RWPE2 (cell line): ENCODE measurements at regions not wholly inside any gene's neighbourhood (a gene's known extent, or its start where the extent isn't known, plus 50 kb on each side); places are given as distances from the start of the nearest gene placed in this dataset.

ENCODE experiments used
- ATAC-seq: fragments of 200-7000 bp; cut with Tn5 transposase; 3 replicates; pipeline ENCODE4 v1.9.1; 2021; ENCODE audit warnings: low read depth
- DNase-seq: peaks from one replicate; pipeline ENCODE4 v3.0.0-alpha.2; 2020; ENCODE audit warnings: low spot score
- H3K27ac ChIP-seq: fragments of 450-650 bp; 2 replicates; pipeline ENCODE4 v1.5.1; 2017; ENCODE audit warnings: mild to moderate bottlenecking; ENCODE audit not compliant: poor library complexity, severe bottlenecking
- H3K27me3 ChIP-seq: fragments of 250-450 bp; sonication (Bioruptor Pico); 2 replicates; pipeline ENCODE4 v1.5.1; 2021; ENCODE audit warnings: mild to moderate bottlenecking, moderate library complexity; ENCODE audit not compliant: insufficient read depth, poor library complexity, severe bottlenecking
- H3K36me3 ChIP-seq: fragments of 250-450 bp; sonication (Bioruptor Pico); 2 replicates; pipeline ENCODE4 v1.5.1; 2020; ENCODE audit warnings: low read depth, mild to moderate bottlenecking, moderate library complexity
- H3K4me1 ChIP-seq: fragments of 250-450 bp; sonication (Bioruptor Pico); 2 replicates; pipeline ENCODE4 v1.5.1; 2021; ENCODE audit warnings: mild to moderate bottlenecking, moderate library complexity; ENCODE audit not compliant: insufficient read depth, poor library complexity, severe bottlenecking
- H3K4me3 ChIP-seq: fragments of 250-450 bp; sonication (Bioruptor Pico); 2 replicates; pipeline ENCODE4 v1.5.1; 2021; ENCODE audit warnings: mild to moderate bottlenecking, moderate library complexity; ENCODE audit not compliant: severe bottlenecking
- H3K9me3 ChIP-seq: fragments of 250-450 bp; sonication (Bioruptor Pico); 2 replicates; pipeline ENCODE4 v1.5.1; 2021; ENCODE audit warnings: mild to moderate bottlenecking, moderate library complexity; ENCODE audit not compliant: severe bottlenecking
- CTCF ChIP-seq: fragments of 450-650 bp; IDR thresholded peaks from one replicate; pipeline ENCODE4 v1.5.1; 2017; ENCODE audit warnings: mild to moderate bottlenecking, moderate library complexity; ENCODE audit not compliant: poor library complexity, severe bottlenecking

- H3K27me3 ChIP-seq = no peaks in the 10 kb centered on the region
- no peak for ATAC-seq
- TF ChIP-seq CTCF = no peak
- no peak for DNase-seq
- H3K4me1 ChIP-seq = no peaks in the 10 kb centered on the region
- no peak overlapping the region for H3K27ac ChIP-seq
- H3K36me3 ChIP-seq = no peaks in the 10 kb centered on the region
- no peak overlapping the region for H3K4me3 ChIP-seq
- no peaks in the 10 kb centered on the region for H3K9me3 ChIP-seq
Measured at GRCh38 chr4:62263454-62263853, 1063.3 kb downstream of the ADGRL3 start.

GRCh38 chr4:62262676-62263075 is 1062.5 kb downstream of the ADGRL3 start:
- Histone ChIP-seq H3K9me3 (no peaks in the 10 kb centered on the region), H3K36me3 (no peaks in the 10 kb centered on the region), H3K27ac (no peak overlapping the region), H3K27me3 (no peaks in the 10 kb centered on the region), H3K4me1 (no peaks in the 10 kb centered on the region), H3K4me3 (no peak overlapping the region)
- ATAC-seq (no peak), DNase-seq (no peak)
- no peak for TF ChIP-seq CTCF

- no peak for ATAC-seq
- no peak for TF ChIP-seq CTCF
- no peak for DNase-seq
- Histone ChIP-seq H3K4me3 (no peak overlapping the region), H3K27me3 (no peaks in the 10 kb centered on the region), H3K36me3 (no peaks in the 10 kb centered on the region), H3K4me1 (no peaks in the 10 kb centered on the region), H3K27ac (no peak overlapping the region), H3K9me3 (no peaks in the 10 kb centered on the region)
Measured at GRCh38 chr4:62260254-62260653, 1060.1 kb downstream of the ADGRL3 start.

GRCh38 chr4:62256479-62256878 is 1056.4 kb downstream of the ADGRL3 start:
- Histone ChIP-seq H3K27ac (no peak overlapping the region), H3K27me3 (no peaks in the 10 kb centered on the region), H3K4me1 (no peaks in the 10 kb centered on the region), H3K36me3 (no peaks in the 10 kb centered on the region), H3K9me3 (no peaks in the 10 kb centered on the region), H3K4me3 (no peak overlapping the region)
- no peak for DNase-seq
- no peak for ATAC-seq
- TF ChIP-seq CTCF = no peak

- no peak overlapping the region for H3K27ac ChIP-seq
- H3K9me3 ChIP-seq = no peaks in the 10 kb centered on the region
- H3K4me1 ChIP-seq = no peaks in the 10 kb centered on the region
- no peak for DNase-seq
- no peaks in the 10 kb centered on the region for H3K36me3 ChIP-seq
- no peak for TF ChIP-seq CTCF
- no peak overlapping the region for H3K4me3 ChIP-seq
- no peaks in the 10 kb centered on the region for H3K27me3 ChIP-seq
- no peak for ATAC-seq
Measured at GRCh38 chr4:62252728-62253127, 1052.6 kb downstream of the ADGRL3 start.
